22Rv1 (cell line): ENCODE measurements at regions not wholly inside any gene's neighbourhood (a gene's known extent, or its start where the extent isn't known, plus 50 kb on each side); places are given as distances from the start of the nearest gene placed in this dataset.

Experiments used
- CTCF ChIP-seq: fragments of 450-650 bp; IDR thresholded peaks from 2 replicates; pipeline ENCODE4 v1.5.1; 2017; ENCODE audit warnings: mild to moderate bottlenecking
- ZFX ChIP-seq: fragments of 450-650 bp; IDR thresholded peaks from 2 replicates; pipeline ENCODE4 v1.6.1; 2017; ENCODE audit warnings: antibody characterized with exemption, borderline replicate concordance

- TF ChIP-seq CTCF (no peak), ZFX (no peak)
These were observed 337.4 kb downstream of the NUAK1 start for GRCh38 chr12:105801351-105801750.
